Stimulated activated effector memory CD8-positive, alpha-beta T cell treated with anti-CD3 and anti-CD28 coated beads, Interleukin-12 subunit alpha, Interleukin-12 subunit beta, amount 100 ng/mL, for 72 hours (primary cell): ENCODE measurements at regions not wholly inside any gene's neighbourhood (a gene's known extent, or its start where the extent isn't known, plus 50 kb on each side); places are given as distances from the start of the nearest gene placed in this dataset.

Source experiments
- ATAC-seq: fragments of 150-1000 bp; cut with Tn5 transposase; 2 replicates; pipeline ENCODE4 v1.10.0; 2021
- DNase-seq, 2 donors: peaks; one replicate each; pipeline ENCODE4 v3.0.0; 2021 to 2022; ENCODE audit warnings: low spot score in 2 of 2
- H3K27ac Mint-ChIP-seq: one replicate; pipeline ENCODE4 v1.8.0; 2022; ENCODE audit warnings: mild to moderate bottlenecking, mixed read lengths
- H3K36me3 Mint-ChIP-seq: one replicate; pipeline ENCODE4 v1.8.0; 2022; ENCODE audit warnings: mild to moderate bottlenecking, mixed read lengths
- H3K4me1 Mint-ChIP-seq: one replicate; pipeline ENCODE4 v1.8.0; 2022; ENCODE audit warnings: mixed read lengths
- H3K4me3 Mint-ChIP-seq: one replicate; pipeline ENCODE4 v1.8.0; 2022; ENCODE audit warnings: mild to moderate bottlenecking, mixed read lengths
- H3K9me3 Mint-ChIP-seq: one replicate; pipeline ENCODE4 v1.8.0; 2022; ENCODE audit warnings: mixed read lengths

DNA sequence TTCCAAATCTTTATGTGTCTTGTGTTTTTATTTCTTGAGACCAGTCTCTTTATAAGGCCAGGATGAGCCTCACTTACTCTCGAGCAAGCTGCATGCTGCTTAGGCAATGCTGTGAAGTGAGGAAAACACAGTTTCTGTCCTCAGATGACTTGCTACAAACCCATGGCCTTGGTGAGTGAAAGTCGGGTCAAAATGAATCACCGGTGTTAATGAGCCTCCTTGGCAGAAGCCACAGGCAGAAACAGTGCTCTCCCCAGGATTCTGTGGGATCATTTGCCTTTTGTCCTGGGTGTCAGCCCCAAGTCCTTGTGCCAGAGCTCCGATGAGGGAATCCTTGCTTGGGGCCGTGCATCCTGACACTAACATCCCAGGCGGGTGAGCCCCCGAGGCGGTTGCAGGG, 482.5 kb downstream of the QKI start:
- no peak for DNase-seq
- H3K9me3 Mint-ChIP-seq, result peaks cover 2% of the 10 kb centered on the region
- H3K36me3 Mint-ChIP-seq, result no peaks in the 10 kb centered on the region
- ATAC-seq, result peak; percentile 54
- H3K27ac Mint-ChIP-seq, result no peak overlapping the region
- no peaks in the 10 kb centered on the region for H3K4me1 Mint-ChIP-seq
- no peak overlapping the region for H3K4me3 Mint-ChIP-seq

DNA sequence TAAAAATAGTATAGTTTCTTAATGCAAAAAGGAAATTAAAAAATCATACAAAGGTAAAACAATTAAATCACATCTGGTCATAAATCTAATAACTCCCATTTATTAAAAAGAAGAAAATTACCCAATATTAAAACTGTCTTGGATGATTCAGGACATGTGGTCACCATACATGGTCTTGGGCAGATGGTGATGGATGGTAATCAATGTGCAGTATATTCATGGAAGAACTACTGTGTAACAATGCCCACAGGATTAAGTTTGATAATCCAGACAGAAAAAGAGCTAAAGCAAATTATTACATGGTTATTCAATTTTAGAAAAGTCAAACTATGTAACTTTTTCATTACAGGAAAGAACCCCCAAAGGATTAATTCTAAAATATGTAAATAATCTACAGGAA, 480.6 kb downstream of the QKI start:
- Mint-ChIP-seq H3K4me1 (no peaks in the 10 kb centered on the region), H3K36me3 (no peaks in the 10 kb centered on the region), H3K4me3 (no peak overlapping the region), H3K27ac (no peak overlapping the region), H3K9me3 (peaks cover 2% of the 10 kb centered on the region)
- ATAC-seq (no peak), DNase-seq (no peak)

DNA sequence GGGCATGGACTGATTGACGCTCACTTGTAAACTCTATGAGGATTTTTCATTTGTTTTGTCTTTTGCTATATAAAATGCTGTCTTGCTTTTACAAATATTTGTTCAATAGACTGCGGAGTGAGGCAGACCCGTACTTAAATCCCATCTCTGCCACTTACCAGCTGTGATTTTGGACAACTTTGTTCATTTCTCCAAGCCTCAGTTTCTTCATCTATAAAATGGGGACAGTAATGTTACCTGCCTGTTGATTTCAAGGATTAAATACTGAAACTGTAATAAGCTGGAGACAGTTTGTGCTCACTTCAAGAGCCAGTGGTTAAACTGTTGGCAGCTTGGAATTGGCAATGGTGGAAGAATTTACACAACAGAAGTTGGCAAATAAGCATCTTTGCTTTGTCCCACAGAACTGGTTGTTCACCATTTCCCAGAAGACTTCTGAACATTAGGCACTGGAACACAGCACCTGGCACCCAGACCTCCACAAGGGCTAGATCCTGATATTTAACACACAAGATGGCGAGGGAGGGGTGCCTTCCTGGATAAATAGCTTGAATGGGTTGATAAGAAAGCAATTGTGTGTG, 479.2 kb downstream of the QKI start:
- DNase-seq (no peak), ATAC-seq (no peak)
- peaks cover 2% of the 10 kb centered on the region for H3K9me3 Mint-ChIP-seq
- no peaks in the 10 kb centered on the region for H3K4me1 Mint-ChIP-seq
- no peak overlapping the region for H3K27ac Mint-ChIP-seq
- no peak overlapping the region for H3K4me3 Mint-ChIP-seq
- no peaks in the 10 kb centered on the region for H3K36me3 Mint-ChIP-seq

DNA sequence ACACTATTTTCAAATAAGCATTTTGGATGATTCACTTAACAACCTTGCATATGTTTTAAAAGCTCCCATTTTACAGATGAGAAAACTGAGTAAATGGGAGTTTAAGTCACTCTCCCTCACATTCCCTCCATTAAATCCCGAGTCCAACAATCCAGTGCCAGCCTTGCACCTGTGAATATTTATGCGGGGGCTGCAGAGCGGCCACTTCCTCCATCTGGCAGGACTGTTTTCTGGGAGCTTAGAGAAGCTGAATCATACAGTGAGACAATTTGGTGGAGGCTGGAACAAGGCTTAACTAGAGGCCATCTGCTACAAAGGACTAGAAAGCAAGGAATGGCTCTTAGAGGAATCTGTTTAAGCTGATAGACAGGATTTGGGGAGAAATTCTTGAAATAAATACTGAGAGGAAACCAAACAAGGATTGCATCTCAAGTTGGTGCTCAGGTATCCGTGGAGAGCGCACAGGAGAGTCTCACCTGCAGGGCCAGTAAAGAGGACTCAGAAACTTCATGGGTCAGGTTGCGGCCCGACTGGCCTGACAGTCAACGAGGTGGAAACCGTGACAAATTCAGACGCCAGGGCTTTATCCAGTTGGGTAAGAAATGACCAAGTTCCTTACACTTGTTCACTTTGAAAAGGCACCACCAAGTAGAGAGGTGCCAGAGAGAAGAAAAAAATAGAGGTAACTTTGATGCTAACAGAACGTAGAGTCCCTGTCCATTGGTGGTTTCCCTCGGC, 478.5 kb downstream of the QKI start:
- DNase-seq (no peak), ATAC-seq (no peak)
- Mint-ChIP-seq H3K4me3 (no peak overlapping the region), H3K27ac (no peak overlapping the region), H3K4me1 (no peaks in the 10 kb centered on the region), H3K36me3 (no peaks in the 10 kb centered on the region), H3K9me3 (peaks cover 3% of the 10 kb centered on the region)

- Mint-ChIP-seq H3K9me3 (peaks cover 3% of the 10 kb centered on the region), H3K36me3 (no peaks in the 10 kb centered on the region), H3K4me3 (no peak overlapping the region), H3K4me1 (no peaks in the 10 kb centered on the region), H3K27ac (no peak overlapping the region)
- ATAC-seq (no peak), DNase-seq (no peak)
Measured at GRCh38 chr6:163889904-163890514, 475.5 kb downstream of the QKI start.

- Mint-ChIP-seq H3K27ac (no peak overlapping the region), H3K9me3 (peaks cover 3% of the 10 kb centered on the region), H3K4me3 (no peak overlapping the region), H3K4me1 (no peaks in the 10 kb centered on the region), H3K36me3 (no peaks in the 10 kb centered on the region)
- DNase-seq (no peak), ATAC-seq (no peak)
Measured at GRCh38 chr6:163888030-163888819, 473.7 kb downstream of the QKI start.

DNA sequence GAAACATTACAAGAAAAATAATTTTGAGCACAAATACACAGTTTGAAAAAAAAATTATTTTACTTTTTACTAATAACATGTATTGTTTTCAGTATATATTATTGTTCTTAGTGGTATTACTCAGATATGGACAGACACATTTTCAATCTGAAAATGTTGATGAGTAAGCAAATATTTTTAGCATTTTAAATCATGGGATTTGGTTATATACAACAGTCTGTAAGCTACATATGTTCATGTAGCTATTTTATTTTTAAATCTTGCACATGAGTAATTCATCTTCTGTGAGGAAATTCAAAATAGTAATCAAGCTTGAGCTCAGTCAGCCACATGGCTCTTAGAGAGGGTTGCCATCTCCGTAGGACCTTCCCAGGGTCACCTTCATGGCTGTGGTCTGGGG, 471.9 kb downstream of the QKI start:
- Mint-ChIP-seq H3K36me3 (no peaks in the 10 kb centered on the region), H3K4me3 (no peak overlapping the region), H3K4me1 (no peaks in the 10 kb centered on the region), H3K27ac (no peak overlapping the region), H3K9me3 (peaks cover 8% of the 10 kb centered on the region)
- no peak for ATAC-seq
- DNase-seq, result no peak

- Mint-ChIP-seq H3K4me3 (no peak overlapping the region), H3K4me1 (no peaks in the 10 kb centered on the region), H3K27ac (no peak overlapping the region), H3K9me3 (peaks cover 8% of the 10 kb centered on the region), H3K36me3 (no peaks in the 10 kb centered on the region)
- DNase-seq (no peak), ATAC-seq (no peak)
Measured at GRCh38 chr6:163883984-163884383, 469.5 kb downstream of the QKI start.

DNA sequence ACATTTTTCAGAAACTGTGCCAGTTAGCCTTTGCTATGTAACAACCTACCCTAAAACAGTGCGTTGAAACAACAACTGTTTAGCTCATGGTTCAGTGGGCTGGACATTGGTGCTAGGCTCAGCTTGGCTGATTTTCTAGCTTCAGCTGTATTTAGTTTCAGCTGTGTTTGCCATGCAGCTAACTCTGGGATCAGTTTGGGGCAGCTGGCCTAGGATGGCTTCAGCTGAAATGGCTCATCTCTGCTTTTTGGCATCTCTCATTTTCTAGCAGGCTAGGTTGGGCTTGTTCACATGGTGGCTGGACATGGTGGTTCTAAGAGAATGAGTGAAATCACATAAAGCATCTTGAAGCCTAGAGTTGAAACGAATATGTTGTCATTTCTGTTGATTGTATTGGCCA, 464.2 kb downstream of the QKI start:
- no peak overlapping the region for H3K4me3 Mint-ChIP-seq
- DNase-seq (no peak), ATAC-seq (no peak)
- no peaks in the 10 kb centered on the region for H3K36me3 Mint-ChIP-seq
- no peaks in the 10 kb centered on the region for H3K4me1 Mint-ChIP-seq
- no peak overlapping the region for H3K27ac Mint-ChIP-seq
- H3K9me3 Mint-ChIP-seq, result peaks cover 6% of the 10 kb centered on the region

- peaks cover 6% of the 10 kb centered on the region for H3K9me3 Mint-ChIP-seq
- no peaks in the 10 kb centered on the region for H3K36me3 Mint-ChIP-seq
- no peak overlapping the region for H3K4me3 Mint-ChIP-seq
- no peak for DNase-seq
- H3K27ac Mint-ChIP-seq, result no peak overlapping the region
- ATAC-seq, result no peak
- no peaks in the 10 kb centered on the region for H3K4me1 Mint-ChIP-seq
Measured at GRCh38 chr6:163877877-163878639, 463.5 kb downstream of the QKI start.

GRCh38 chr6:163876391-163876790, 461.9 kb downstream of the QKI start:
- Mint-ChIP-seq H3K4me1 (no peaks in the 10 kb centered on the region), H3K4me3 (no peak overlapping the region), H3K9me3 (no peaks in the 10 kb centered on the region), H3K27ac (no peak overlapping the region), H3K36me3 (no peaks in the 10 kb centered on the region)
- ATAC-seq (no peak), DNase-seq (no peak)

DNA sequence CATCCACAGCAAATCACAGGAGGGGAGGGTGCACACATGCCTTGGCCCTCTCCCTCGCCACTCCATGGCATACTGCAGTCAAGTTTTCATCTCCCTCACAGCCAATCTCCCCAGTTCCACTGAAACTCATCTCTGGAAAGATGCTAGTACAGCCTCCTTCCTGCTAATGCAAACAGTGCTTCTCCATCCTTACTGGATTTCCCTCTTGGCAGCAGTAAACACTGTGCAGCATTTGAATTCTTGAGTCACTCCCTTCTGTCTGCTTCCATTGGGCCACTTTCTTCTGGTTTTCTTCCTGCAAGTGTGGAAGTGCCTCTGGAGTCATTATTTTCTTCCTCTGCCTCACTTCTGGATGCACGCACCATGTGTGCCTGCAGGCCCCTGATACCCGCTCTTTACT, 460.3 kb downstream of the QKI start:
- H3K36me3 Mint-ChIP-seq, result no peaks in the 10 kb centered on the region
- no peak overlapping the region for H3K27ac Mint-ChIP-seq
- no peaks in the 10 kb centered on the region for H3K4me1 Mint-ChIP-seq
- H3K9me3 Mint-ChIP-seq, result no peaks in the 10 kb centered on the region
- H3K4me3 Mint-ChIP-seq, result no peak overlapping the region
- DNase-seq (no peak), ATAC-seq (no peak)

DNA sequence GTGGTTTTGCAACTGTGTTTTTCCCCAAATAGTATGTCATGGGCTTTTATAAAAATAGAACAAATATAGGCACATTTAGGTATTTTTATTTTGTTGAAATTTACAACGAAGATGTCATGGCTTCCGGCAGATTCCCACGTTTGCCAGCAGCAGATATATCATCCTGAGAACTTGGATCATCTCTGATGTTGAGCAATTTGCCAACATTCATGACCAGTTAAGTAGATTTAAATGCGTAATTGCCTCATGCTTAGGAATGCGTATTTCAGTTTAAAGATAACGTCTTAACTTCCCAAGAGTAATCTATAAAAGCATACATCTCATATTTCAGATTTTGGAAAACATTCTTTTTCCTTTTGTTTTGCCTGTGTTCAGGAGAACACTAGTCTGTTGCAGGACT, 457.8 kb downstream of the QKI start:
- DNase-seq, result no peak
- H3K27ac Mint-ChIP-seq, result no peak overlapping the region
- H3K4me1 Mint-ChIP-seq, result no peaks in the 10 kb centered on the region
- H3K4me3 Mint-ChIP-seq, result no peak overlapping the region
- H3K36me3 Mint-ChIP-seq, result no peaks in the 10 kb centered on the region
- H3K9me3 Mint-ChIP-seq, result no peaks in the 10 kb centered on the region
- no peak for ATAC-seq

DNA sequence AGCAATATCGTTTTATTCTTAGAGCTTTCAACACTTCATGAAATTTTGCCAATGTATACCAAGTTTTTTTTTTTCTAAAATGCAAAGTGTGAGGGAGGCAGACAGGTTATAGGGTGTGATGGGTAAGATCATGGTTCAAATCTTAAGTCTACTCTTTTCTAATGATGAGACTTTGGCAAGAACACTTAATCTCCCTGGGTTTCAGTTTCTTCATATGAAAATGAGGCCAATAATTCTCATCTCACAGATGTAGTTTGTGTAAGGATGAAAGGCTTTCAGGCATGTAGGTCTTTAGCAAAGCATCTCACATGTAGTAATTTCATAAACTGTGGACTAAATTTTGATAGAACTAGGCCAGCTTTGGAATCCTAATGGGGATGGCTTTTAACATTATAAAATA, 457.1 kb downstream of the QKI start:
- no peaks in the 10 kb centered on the region for H3K36me3 Mint-ChIP-seq
- no peaks in the 10 kb centered on the region for H3K9me3 Mint-ChIP-seq
- no peak overlapping the region for H3K27ac Mint-ChIP-seq
- H3K4me3 Mint-ChIP-seq, result no peak overlapping the region
- no peak for ATAC-seq
- no peaks in the 10 kb centered on the region for H3K4me1 Mint-ChIP-seq
- no peak for DNase-seq
